ENCODE measurements at regions not wholly inside any gene's neighbourhood (a gene's known extent, or its start where the extent isn't known, plus 50 kb on each side); places are given as distances from the start of the nearest gene placed in this dataset.

- TF ChIP-seq CTCF (IDR thresholded peaks at IDR 0.05; ENCODE audit: low read depth, low read length, missing control alignments): no peak
- Histone ChIP-seq H3K36me3 (replicated peaks) (no peaks in the 10 kb centered on the region), H3K4me3 (ENCODE audit: low read depth, low read length) (no peak overlapping the region), H3K27ac (no peak overlapping the region), H3K27me3 (replicated peaks) (no peaks in the 10 kb centered on the region)
- in situ Hi-C loops (cut with HindIII; ENCODE audit: low pct_ligation_motif_present, low sequenced_read_pairs): no loop called here
- DNase-seq: no peak
These were observed 158.3 kb downstream of the HDGFL1 start for GRCh38 chr6:22727710-22728109.

- Histone ChIP-seq H3K36me3 (replicated peaks) (no peaks in the 10 kb centered on the region), H3K27me3 (replicated peaks) (no peaks in the 10 kb centered on the region), H3K4me3 (ENCODE audit: low read depth, low read length) (no peak overlapping the region), H3K27ac (no peak overlapping the region)
- in situ Hi-C loops (cut with HindIII; ENCODE audit: low pct_ligation_motif_present, low sequenced_read_pairs): no loop called here
- TF ChIP-seq CTCF (IDR thresholded peaks at IDR 0.05; ENCODE audit: low read depth, low read length, missing control alignments): no peak
- DNase-seq: peak; percentile 20
These were observed 163.0 kb downstream of the HDGFL1 start for GRCh38 chr6:22732176-22732970.

GRCh38 chr6:22736740-22737139 lies 167.4 kb downstream of the HDGFL1 start:
- Histone ChIP-seq H3K27me3 (replicated peaks) (no peaks in the 10 kb centered on the region), H3K4me3 (ENCODE audit: low read depth, low read length) (no peak overlapping the region), H3K36me3 (replicated peaks) (no peaks in the 10 kb centered on the region), H3K27ac (no peak overlapping the region)
- no peak for DNase-seq
- TF ChIP-seq CTCF (IDR thresholded peaks at IDR 0.05; ENCODE audit: low read depth, low read length, missing control alignments): no peak
- in situ Hi-C loops (cut with HindIII; ENCODE audit: low pct_ligation_motif_present, low sequenced_read_pairs): no loop called here

GRCh38 chr6:22737331-22737730 lies 168.0 kb downstream of the HDGFL1 start:
- Histone ChIP-seq H3K27me3 (replicated peaks) (no peaks in the 10 kb centered on the region), H3K4me3 (ENCODE audit: low read depth, low read length) (no peak overlapping the region), H3K36me3 (replicated peaks) (no peaks in the 10 kb centered on the region), H3K27ac (no peak overlapping the region)
- peak; percentile 86 for TF ChIP-seq CTCF (IDR thresholded peaks at IDR 0.05; ENCODE audit: low read depth, low read length, missing control alignments)
- in situ Hi-C loops (cut with HindIII; ENCODE audit: low pct_ligation_motif_present, low sequenced_read_pairs): no loop called here
- peak; percentile 51 for DNase-seq

GRCh38 chr6:22738194-22738593 lies 168.8 kb downstream of the HDGFL1 start:
- TF ChIP-seq CTCF (IDR thresholded peaks at IDR 0.05; ENCODE audit: low read depth, low read length, missing control alignments): no peak
- no peak overlapping the region for H3K27ac ChIP-seq
- in situ Hi-C loops (cut with HindIII; ENCODE audit: low pct_ligation_motif_present, low sequenced_read_pairs): no loop called here
- no peak overlapping the region for H3K4me3 ChIP-seq (ENCODE audit: low read depth, low read length)
- H3K27me3 ChIP-seq (replicated peaks): no peaks in the 10 kb centered on the region
- DNase-seq: no peak
- no peaks in the 10 kb centered on the region for H3K36me3 ChIP-seq (replicated peaks)

- TF ChIP-seq CTCF (IDR thresholded peaks at IDR 0.05; ENCODE audit: low read depth, low read length, missing control alignments): no peak
- Histone ChIP-seq H3K27ac (no peak overlapping the region), H3K36me3 (replicated peaks) (no peaks in the 10 kb centered on the region), H3K4me3 (ENCODE audit: low read depth, low read length) (no peak overlapping the region), H3K27me3 (replicated peaks) (no peaks in the 10 kb centered on the region)
- DNase-seq: no peak
- in situ Hi-C loops (cut with HindIII; ENCODE audit: low pct_ligation_motif_present, low sequenced_read_pairs): no loop called here
These were observed 178.2 kb downstream of the HDGFL1 start for GRCh38 chr6:22747571-22747970.
